Spleen (tissue), 11 donors: ENCODE measurements at regions not wholly inside any gene's neighbourhood (a gene's known extent, or its start where the extent isn't known, plus 50 kb on each side); places are given as distances from the start of the nearest gene placed in this dataset.
"Not testable (repeated sequence)": the region's sequence is repeated elsewhere in the genome, so short reads cannot be mapped to it uniquely, and the experiment has no call there.

Experiments
- DNase-seq: peaks from one replicate; pipeline ENCODE4 v3.0.0-alpha.2; 2020
- H3K27ac ChIP-seq, 8 donors: fragments of 200-600 bp; sonication (generic) in 7 of 8; 1 replicate in 4 of 8; 2 replicates in 4 of 8; pipeline versions ENCODE4 v1.5.0 to v1.8.0; 2016 to 2021; ENCODE audit warnings: inconsistent platforms in 4 of 8, mild to moderate bottlenecking in 4 of 8, moderate library complexity in 1 of 8
- H3K27me3 ChIP-seq, 7 donors: fragments of 200-600 bp; sonication (generic) in 6 of 7; replicated peaks in 1 of 7; 1 replicate in 4 of 7; 2 replicates in 3 of 7; pipeline versions ENCODE4 v1.5.0 to v1.8.0; 2016 to 2021; ENCODE audit warnings: inconsistent platforms in 3 of 7, mild to moderate bottlenecking in 1 of 7
- H3K36me3 ChIP-seq, 6 donors: fragments of 200-600 bp; sonication (generic) in 5 of 6; 1 replicate in 4 of 6; 2 replicates in 2 of 6; pipeline versions ENCODE4 v1.5.0 to v1.8.0; 2016 to 2021; ENCODE audit warnings: inconsistent platforms in 2 of 6
- H3K4me1 ChIP-seq, 6 donors: fragments of 200-600 bp; sonication (generic) in 5 of 6; 1 replicate in 3 of 6; 2 replicates in 3 of 6; pipeline versions ENCODE4 v1.5.0 to v1.8.0; 2016 to 2021; ENCODE audit warnings: inconsistent platforms in 3 of 6
- H3K4me3 ChIP-seq, 8 donors: fragments of 200-600 bp; sonication (generic) in 7 of 8; 1 replicate in 4 of 8; 2 replicates in 4 of 8; pipeline versions ENCODE4 v1.5.0 to v1.8.0; 2016 to 2021; ENCODE audit warnings: inconsistent platforms in 4 of 8, mild to moderate bottlenecking in 4 of 8, moderate library complexity in 2 of 8
- H3K9me3 ChIP-seq, 8 donors: fragments of 200-600 bp; sonication (generic) in 7 of 8; 1 replicate in 4 of 8; 2 replicates in 4 of 8; pipeline versions ENCODE4 v1.5.0 to v1.8.0; 2016 to 2021; ENCODE audit warnings: inconsistent platforms in 4 of 8
- CTCF ChIP-seq, 11 experiments: fragments of 200-600 bp in 7 of 11; fragments of 450-650 bp in 4 of 11; sonication (generic) in 4 of 11; IDR thresholded peaks in 8 of 11; conservative IDR thresholded peaks in 3 of 11; 1 replicate in 7 of 11; 2 replicates in 4 of 11; pipeline versions ENCODE4 v1.4.0 to v1.8.0; 2016 to 2021; ENCODE audit warnings: antibody characterized with exemption in 11 of 11, inconsistent platforms in 4 of 11, mild to moderate bottlenecking in 1 of 11
- POLR2A ChIP-seq, 3 donors: fragments of 450-650 bp; IDR thresholded peaks; one replicate each; pipeline ENCODE4 v1.5.1; 2017; ENCODE audit warnings: antibody characterized with exemption in 3 of 3, mild to moderate bottlenecking in 1 of 3
- POLR2AphosphoS5 ChIP-seq, 3 donors: sonication (generic); formaldehyde crosslinking; IDR thresholded peaks; one replicate each; pipeline ENCODE4 v1.5.1; 2017; ENCODE audit warnings: antibody characterized with exemption in 3 of 3
- WGBS, 5 donors: extraction: QIAGEN DNeasy Blood & Tissue Kit in 3 of 5; methylation state at CpG; one replicate each; pipeline versions ENCODE4 v1.1.5 to v1.1.7; 2013 to 2018; 5-methylcytosine and 5-hydroxymethylcytosine counted together
- intact Hi-C: fragments of 100-400 bp; cut with DNase I; formaldehyde crosslinking; loops from one replicate; pipeline ENCODE4 v1.15.0; 2023; ENCODE audit warnings: low total_unique reads
- donor health status: healthy with polysubstance abuse.
- donor health status: DM: no; HTN: no; CAD: no; lungs with moderate emphysema.
- donor health status: DM: no; HTN: no; CAD: no.
- donor health status: Bipolar disorder and iron deficiency.
- donor health status: healthy.
- donor health status: DM: no; HTN: no; CAD: no.
- donor health status: DM: yes; HTN: yes; CAD: no.

- peaks cover 7 to 39% (median 28%) of the 10 kb centered on the region in 6 donors for H3K4me1 ChIP-seq
- TF ChIP-seq POLR2A (IDR thresholded peaks at IDR 0.05) (no peak), CTCF (IDR thresholded peaks at IDR 0.05 in 8 of 11, conservative IDR thresholded peaks at IDR 0.05 in 3 of 11) (no peak), POLR2AphosphoS5 (IDR thresholded peaks at IDR 0.05) (no peak)
- H3K27me3 ChIP-seq: no peaks in the 10 kb centered on the region
- intact Hi-C loops: no loop called here
- no peak overlapping the region for H3K27ac ChIP-seq
- no peaks in the 10 kb centered on the region for H3K36me3 ChIP-seq
- WGBS, 5 donors: 62 to 82% (median 73%) methylated on average over 15 of the region's 15 CpGs
- no peak for DNase-seq
- no peak overlapping the region for H3K4me3 ChIP-seq
- peaks cover 0 to under 1% (median 0%) of the 10 kb centered on the region in 8 donors for H3K9me3 ChIP-seq
Observed at GRCh38 chr12:124698211-124698997, 131.0 kb upstream of the NCOR2 start.

- 86 to 95% (median 94%) methylated on average over 11 of the region's 11 CpGs for WGBS, 5 donors
- intact Hi-C loops: not testable (repeated sequence)
- peaks cover 7 to 37% (median 28%) of the 10 kb centered on the region in 6 donors for H3K4me1 ChIP-seq
Observed at GRCh38 chr12:124697722-124698121, 130.3 kb upstream of the NCOR2 start.

GRCh38 chr12:124696693-124697476, 129.5 kb upstream of the NCOR2 start:
- no peaks in the 10 kb centered on the region for H3K27me3 ChIP-seq
- peaks cover 0 to 16% (median 14%) of the 10 kb centered on the region in 8 donors for H3K9me3 ChIP-seq
- intact Hi-C loops: no loop called here
- no peak for DNase-seq
- H3K36me3 ChIP-seq: no peaks in the 10 kb centered on the region
- H3K4me1 ChIP-seq: peaks cover 7 to 35% (median 27%) of the 10 kb centered on the region in 6 donors
- H3K27ac ChIP-seq: no peak overlapping the region
- 46 to 78% (median 64%) methylated on average over 2 to 3 of the region's 3 CpGs for WGBS, 5 donors
- H3K4me3 ChIP-seq: no peak overlapping the region
- no peak for TF ChIP-seq POLR2AphosphoS5 (IDR thresholded peaks at IDR 0.05)
- no peak for TF ChIP-seq POLR2A (IDR thresholded peaks at IDR 0.05)
- no peak for TF ChIP-seq CTCF (IDR thresholded peaks at IDR 0.05 in 8 of 11, conservative IDR thresholded peaks at IDR 0.05 in 3 of 11)

More at GRCh38 chr12:124697722-124698121, 130.3 kb upstream of the NCOR2 start:
- not testable (repeated sequence) for H3K9me3 ChIP-seq, H3K36me3 ChIP-seq, H3K27ac ChIP-seq, DNase-seq, H3K4me3 ChIP-seq, H3K27me3 ChIP-seq

GRCh38 chr12:124695861-124696260, 128.4 kb upstream of the NCOR2 start:
- intact Hi-C loops: no loop called here
- Histone ChIP-seq H3K27me3 (no peaks in the 10 kb centered on the region), H3K9me3 (peaks cover 0 to 23% (median 17%) of the 10 kb centered on the region in 8 donors), H3K4me1 (peaks cover 5 to 25% (median 18%) of the 10 kb centered on the region in 6 donors), H3K27ac (no peak overlapping the region), H3K36me3 (no peaks in the 10 kb centered on the region), H3K4me3 (no peak overlapping the region)
- no peak for TF ChIP-seq POLR2AphosphoS5 (IDR thresholded peaks at IDR 0.05)
- no peak for TF ChIP-seq POLR2A (IDR thresholded peaks at IDR 0.05)
- no peak for TF ChIP-seq CTCF (IDR thresholded peaks at IDR 0.05 in 8 of 11, conservative IDR thresholded peaks at IDR 0.05 in 3 of 11)
- WGBS, 5 donors: 81 to 88% (median 82%) methylated on average over 5 of the region's 5 CpGs
- DNase-seq: no peak
